ENCODE measurements at regions not wholly inside any gene's neighbourhood (a gene's known extent, or its start where the extent isn't known, plus 50 kb on each side); places are given as distances from the start of the nearest gene placed in this dataset.

DNA sequence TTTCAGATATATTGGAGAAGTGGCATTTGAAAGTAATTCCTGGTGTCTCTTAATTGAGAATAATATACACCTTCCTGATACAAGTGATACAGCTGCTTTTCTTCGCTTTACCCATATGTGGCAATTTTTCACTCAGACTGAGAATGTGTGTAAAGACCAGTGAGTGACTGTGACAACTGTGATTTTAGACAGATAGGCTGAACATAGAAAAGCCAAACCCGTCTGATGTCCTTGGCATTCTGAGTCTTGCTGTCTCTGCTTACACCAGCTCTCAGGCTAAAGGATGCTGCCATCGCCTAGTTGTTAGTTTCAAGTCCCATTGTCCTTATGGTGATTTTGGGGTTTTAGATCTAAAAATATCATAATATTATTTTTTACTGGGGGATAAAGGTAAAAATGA, 492.6 kb downstream of the RFC3 start:
- TF ChIP-seq CTCF (IDR thresholded peaks at IDR 0.05; ENCODE audit: low read depth, low read length, missing input control) (no peak), GABPA (IDR thresholded peaks at IDR 0.05 in 1 of 2, conservative IDR thresholded peaks at IDR 0.05 in 1 of 2) (no peak), ZBTB33 (IDR thresholded peaks at IDR 0.05) (no peak), YY1 (IDR thresholded peaks at IDR 0.05) (no peak), FOXA1 (IDR thresholded peaks at IDR 0.05) (no peak), MAX (IDR thresholded peaks at IDR 0.05) (no peak), NR2F2 (IDR thresholded peaks at IDR 0.05) (no peak), SP1 (IDR thresholded peaks at IDR 0.05) (no peak), TAF1 (conservative IDR thresholded peaks at IDR 0.05) (no peak), RAD21 (IDR thresholded peaks at IDR 0.05) (no peak)

All from liver (tissue), 3 donors.